ENCODE measurements at regions not wholly inside any gene's neighbourhood (a gene's known extent, or its start where the extent isn't known, plus 50 kb on each side); places are given as distances from the start of the nearest gene placed in this dataset.

GRCh38 chr4:13840502-13841190 lies 213.1 kb upstream of the BOD1L1 start:
- no peak for TF ChIP-seq EZH2phosphoT487 (IDR thresholded peaks at IDR 0.05; ENCODE audit: unreplicated experiment)
- no peak for TF ChIP-seq CTCF (conservative IDR thresholded peaks at IDR 0.05; ENCODE audit: low read depth in 2 of 2)
- TF ChIP-seq POLR2AphosphoS5 (IDR thresholded peaks at IDR 0.05; ENCODE audit: low read depth): no peak
- no peak for TF ChIP-seq REST (IDR thresholded peaks at IDR 0.05; ENCODE audit: unreplicated experiment)
- TF ChIP-seq ZNF331 (CRISPR knock-in tag; IDR thresholded peaks at IDR 0.05; ENCODE audit: low read depth): no peak

Data from GM23338 (cell line).